GM12873 (cell line): ENCODE measurements at regions not wholly inside any gene's neighbourhood (a gene's known extent, or its start where the extent isn't known, plus 50 kb on each side); places are given as distances from the start of the nearest gene placed in this dataset.

Source experiments
- CTCF ChIP-seq: IDR thresholded peaks from 2 replicates; pipeline ENCODE4 v1.5.1; 2012; ENCODE audit warnings: low read depth, mild to moderate bottlenecking, moderate library complexity, low read length, control low read depth; ENCODE audit not compliant: insufficient read depth; ENCODE audit errors: missing control alignments

- no peak for TF ChIP-seq CTCF
Measured at GRCh38 chr7:46072722-46073121, 151.7 kb upstream of the IGFBP3 start.

- TF ChIP-seq CTCF = no peak
Measured at GRCh38 chr7:46071601-46072000, 150.5 kb upstream of the IGFBP3 start.

GRCh38 chr7:46071076-46071475 lies 150.0 kb upstream of the IGFBP3 start:
- TF ChIP-seq CTCF = no peak

DNA sequence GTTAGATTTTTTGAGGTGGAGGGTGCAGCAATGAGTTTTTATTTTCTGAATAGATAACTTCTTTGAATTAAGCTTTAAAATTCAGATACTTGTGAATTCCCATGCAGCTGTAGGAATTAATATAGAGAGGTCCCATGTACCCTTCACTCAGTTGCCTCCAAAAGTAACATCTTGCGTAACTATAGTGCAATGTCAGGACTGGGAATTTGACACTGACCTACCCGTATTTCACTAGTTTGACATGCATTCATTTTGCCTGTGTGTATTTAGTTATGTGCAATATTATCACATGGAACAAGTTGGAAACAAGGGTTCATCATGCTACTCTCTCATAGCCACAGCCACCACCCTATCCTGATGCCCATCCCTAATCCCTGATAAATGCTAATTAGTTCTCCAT lies 147.1 kb upstream of the IGFBP3 start:
- no peak for TF ChIP-seq CTCF

- no peak for TF ChIP-seq CTCF
Measured at GRCh38 chr7:46059308-46060020, 138.4 kb upstream of the IGFBP3 start.

DNA sequence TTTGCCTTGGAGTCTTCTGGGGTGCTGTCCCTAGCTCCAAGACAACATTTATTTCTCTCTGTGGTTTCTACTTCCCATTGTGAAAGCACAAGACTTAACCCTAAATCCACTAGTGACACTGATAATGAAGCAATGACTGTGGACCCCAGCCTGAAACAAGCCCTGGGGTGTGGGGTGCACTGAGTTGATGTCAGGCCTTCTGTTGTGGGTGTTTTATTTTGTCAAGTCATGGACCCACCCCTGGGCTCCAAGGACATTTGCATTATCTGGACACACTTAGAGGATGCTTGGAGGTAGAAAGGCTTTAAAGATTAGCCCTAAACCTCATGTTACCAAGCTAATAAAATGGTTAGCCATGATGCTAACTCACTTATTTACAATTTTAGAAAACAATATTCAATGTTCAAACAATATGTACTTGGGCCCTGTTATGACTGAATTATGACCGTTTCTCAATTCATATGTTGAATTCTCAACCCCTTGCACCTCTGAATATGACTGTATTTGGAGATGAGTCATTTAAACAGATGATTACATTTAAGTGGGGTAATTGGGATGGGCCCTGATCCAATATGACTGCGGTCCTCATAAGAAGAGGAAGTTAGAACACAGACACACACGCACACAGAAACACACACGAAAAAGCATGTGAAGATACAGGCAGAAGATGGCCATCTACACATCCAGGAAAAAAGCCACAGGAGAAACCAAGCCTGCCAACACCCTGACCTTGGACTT lies 137.2 kb upstream of the IGFBP3 start:
- TF ChIP-seq CTCF = no peak

GRCh38 chr7:46054915-46055314 lies 133.8 kb upstream of the IGFBP3 start:
- TF ChIP-seq CTCF = no peak
